SK-N-MC (cell line): ENCODE measurements at regions not wholly inside any gene's neighbourhood (a gene's known extent, or its start where the extent isn't known, plus 50 kb on each side); places are given as distances from the start of the nearest gene placed in this dataset.
"Not testable (repeated sequence)": the region's sequence is repeated elsewhere in the genome, so short reads cannot be mapped to it uniquely, and the experiment has no call there.

Source experiments
- DNase-seq: peaks from one replicate; pipeline ENCODE4 v3.0.0-alpha.2; 2011; ENCODE audit warnings: low read depth, low spot score
- H3K27ac ChIP-seq: fragments of 200-600 bp; sonication (generic); 2 replicates; pipeline ENCODE4 v1.5.1; 2016; ENCODE audit warnings: mixed run types
- H3K36me3 ChIP-seq: fragments of 200-600 bp; sonication (generic); 2 replicates; pipeline ENCODE4 v1.6.1; 2017; ENCODE audit warnings: antibody characterized with exemption, low read length, mixed read lengths; ENCODE audit not compliant: insufficient read depth
- H3K4me3 ChIP-seq: fragments of 200-600 bp; sonication (generic); 2 replicates; pipeline ENCODE4 v1.5.1; 2016
- H3K9ac ChIP-seq: fragments of 200-600 bp; sonication (generic); 2 replicates; pipeline ENCODE4 v1.8.0; 2017; ENCODE audit warnings: mixed run types, mixed read lengths; ENCODE audit not compliant: insufficient read length
- H3K9me3 ChIP-seq: fragments of 200-600 bp; sonication (generic); 2 replicates; pipeline ENCODE4 v1.6.1; 2017; ENCODE audit warnings: low read depth, mild to moderate bottlenecking, antibody characterized with exemption, low read length, moderate library complexity, mixed read lengths
- EZH2 ChIP-seq: fragments of 200-600 bp; sonication (generic); IDR thresholded peaks from one replicate; pipeline ENCODE4 v1.6.1; 2017; ENCODE audit warnings: antibody characterized with exemption
- FOXP2 ChIP-seq: optimal IDR thresholded peaks from 2 replicates; pipeline ENCODE3; 2011; ENCODE audit warnings: mild to moderate bottlenecking, moderate library complexity; ENCODE audit not compliant: insufficient read depth; ENCODE audit errors: extremely low read length, control extremely low read depth
- POLR2AphosphoS5 ChIP-seq: IDR thresholded peaks from 2 replicates; pipeline ENCODE4 v1.6.1; 2012; ENCODE audit warnings: mild to moderate bottlenecking, low read depth, low read length, borderline replicate concordance

DNA sequence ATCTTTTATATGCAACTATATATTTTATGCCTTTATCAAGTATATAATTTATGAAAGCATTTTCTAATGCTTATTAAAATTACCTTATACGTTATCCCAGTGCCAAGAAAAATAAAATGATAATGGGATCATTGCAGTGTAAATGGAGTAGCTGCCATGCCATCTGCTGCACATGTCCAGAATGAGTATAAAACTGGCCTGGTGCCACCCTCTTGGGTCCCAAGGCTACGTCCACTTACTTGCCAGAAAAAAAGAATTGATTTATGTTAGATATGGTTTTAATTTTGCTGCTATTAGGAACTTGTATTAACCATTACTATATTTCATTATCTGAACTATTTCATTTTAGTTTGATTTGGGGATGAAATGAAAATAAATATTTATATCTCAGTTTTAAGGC lies 1127.1 kb upstream of the CNTN5 start:
- no peak for DNase-seq
- H3K36me3 ChIP-seq = no peaks in the 10 kb centered on the region

DNA sequence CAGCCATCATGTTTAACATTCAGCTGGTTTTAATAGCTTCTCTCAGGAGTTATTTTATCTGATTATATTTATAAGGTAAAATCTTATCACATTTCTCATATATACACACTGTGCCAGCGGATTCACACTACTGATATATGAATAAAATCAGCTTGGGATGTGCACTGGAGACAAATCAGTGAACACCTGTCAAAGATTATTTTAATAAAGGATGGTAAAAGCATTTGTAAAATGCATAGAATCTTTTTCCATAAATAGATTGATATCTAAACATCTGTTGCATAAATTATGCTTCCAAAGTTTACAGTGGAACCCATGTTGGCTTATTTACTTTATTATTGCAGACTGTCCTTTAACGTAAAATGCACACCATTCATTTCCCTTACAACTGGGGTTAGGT lies 1125.8 kb upstream of the CNTN5 start:
- TF ChIP-seq FOXP2 (no peak), EZH2 (no peak), POLR2AphosphoS5 (no peak)
- DNase-seq = no peak
- H3K4me3 ChIP-seq = no peak overlapping the region
- no peak overlapping the region for H3K9ac ChIP-seq
- H3K27ac ChIP-seq = no peak overlapping the region
- no peaks in the 10 kb centered on the region for H3K36me3 ChIP-seq
- H3K9me3 ChIP-seq = no peaks in the 10 kb centered on the region

More for the DNA sequence above, 1127.1 kb upstream of the CNTN5 start:
- no peak overlapping the region for H3K4me3 ChIP-seq
- TF ChIP-seq FOXP2 (no peak), EZH2 (no peak)
- H3K27ac ChIP-seq = no peak overlapping the region
- H3K9ac ChIP-seq = no peak overlapping the region
- H3K9me3 ChIP-seq = no peaks in the 10 kb centered on the region

GRCh38 chr11:97895572-97895971 lies 1125.2 kb upstream of the CNTN5 start:
- H3K9ac ChIP-seq = no peak overlapping the region
- no peaks in the 10 kb centered on the region for H3K36me3 ChIP-seq
- H3K9me3 ChIP-seq = no peaks in the 10 kb centered on the region
- DNase-seq = no peak
- TF ChIP-seq FOXP2 = no peak
- TF ChIP-seq POLR2AphosphoS5 = no peak
- TF ChIP-seq EZH2 = no peak
- H3K4me3 ChIP-seq = no peak overlapping the region
- H3K27ac ChIP-seq = no peak overlapping the region

GRCh38 chr11:97902828-97903227 lies 1117.9 kb upstream of the CNTN5 start:
- TF ChIP-seq FOXP2 (no peak), POLR2AphosphoS5 (no peak), EZH2 (no peak)
- H3K4me3 ChIP-seq = no peak overlapping the region
- no peaks in the 10 kb centered on the region for H3K9me3 ChIP-seq
- H3K9ac ChIP-seq = no peak overlapping the region
- no peak overlapping the region for H3K27ac ChIP-seq
- no peaks in the 10 kb centered on the region for H3K36me3 ChIP-seq
- DNase-seq = no peak

DNA sequence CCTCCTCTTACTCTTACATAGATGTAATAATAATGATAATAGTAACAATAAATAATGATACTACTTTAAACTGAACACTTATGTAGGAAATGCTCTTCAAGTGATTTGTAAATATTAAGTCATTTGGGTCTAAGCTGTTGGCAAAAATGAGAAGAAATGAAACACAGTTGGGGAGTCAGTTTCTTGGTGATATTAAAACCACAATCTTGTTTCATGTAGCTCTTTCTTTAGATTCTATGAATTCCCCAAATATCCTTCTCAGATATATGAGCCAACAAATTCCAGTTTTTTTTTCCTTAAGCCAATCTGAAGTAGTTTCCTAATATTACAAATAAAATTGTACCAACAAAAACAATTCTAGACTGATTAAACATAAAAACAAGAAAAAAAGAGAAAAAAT lies 1115.6 kb upstream of the CNTN5 start:
- Histone ChIP-seq H3K4me3 (no peak overlapping the region), H3K9me3 (no peaks in the 10 kb centered on the region), H3K36me3 (no peaks in the 10 kb centered on the region), H3K9ac (no peak overlapping the region), H3K27ac (no peak overlapping the region)
- DNase-seq = no peak
- TF ChIP-seq POLR2AphosphoS5 = no peak
- no peak for TF ChIP-seq EZH2
- no peak for TF ChIP-seq FOXP2

GRCh38 chr11:97905671-97906070 lies 1115.1 kb upstream of the CNTN5 start:
- Histone ChIP-seq H3K27ac (no peak overlapping the region), H3K4me3 (no peak overlapping the region), H3K9me3 (no peaks in the 10 kb centered on the region), H3K36me3 (no peaks in the 10 kb centered on the region), H3K9ac (no peak overlapping the region)
- no peak for TF ChIP-seq POLR2AphosphoS5
- TF ChIP-seq FOXP2 = no peak
- no peak for TF ChIP-seq EZH2
- DNase-seq = no peak

- H3K27ac ChIP-seq = no peak overlapping the region
- H3K4me3 ChIP-seq = no peak overlapping the region
- no peak for TF ChIP-seq EZH2
- no peak for TF ChIP-seq FOXP2
- TF ChIP-seq POLR2AphosphoS5 = no peak
- no peak for DNase-seq
- no peaks in the 10 kb centered on the region for H3K36me3 ChIP-seq
- no peaks in the 10 kb centered on the region for H3K9me3 ChIP-seq
- no peak overlapping the region for H3K9ac ChIP-seq
Observed at GRCh38 chr11:97908354-97908753, 1112.4 kb upstream of the CNTN5 start.

GRCh38 chr11:97909614-97910399 lies 1110.9 kb upstream of the CNTN5 start:
- Histone ChIP-seq H3K4me3 (no peak overlapping the region), H3K9me3 (no peaks in the 10 kb centered on the region), H3K9ac (no peak overlapping the region), H3K36me3 (no peaks in the 10 kb centered on the region), H3K27ac (no peak overlapping the region)
- TF ChIP-seq EZH2 = no peak
- no peak for TF ChIP-seq FOXP2
- TF ChIP-seq POLR2AphosphoS5 = no peak
- DNase-seq = no peak

DNA sequence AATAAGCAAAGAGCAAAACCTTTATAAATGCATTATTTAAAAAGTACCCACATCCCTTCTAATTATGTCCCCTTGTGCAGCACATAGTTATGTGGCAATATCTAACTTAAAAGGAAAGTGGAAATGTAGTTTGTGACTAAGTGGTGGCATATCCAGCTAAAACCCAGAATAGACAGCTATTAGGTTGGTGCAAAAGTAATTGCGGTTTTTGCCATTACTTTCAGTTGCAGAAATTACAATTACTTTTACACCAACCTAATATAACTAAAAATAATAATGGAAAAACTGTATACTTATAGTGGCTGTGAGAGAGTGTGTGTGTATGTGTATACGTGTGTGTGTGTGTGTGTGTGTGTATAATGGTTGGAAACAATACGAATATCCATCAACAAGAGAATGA lies 1108.1 kb upstream of the CNTN5 start:
- no peak for DNase-seq
- H3K9me3 ChIP-seq = no peaks in the 10 kb centered on the region
- H3K36me3 ChIP-seq = no peaks in the 10 kb centered on the region
- no peak overlapping the region for H3K27ac ChIP-seq
- no peak overlapping the region for H3K4me3 ChIP-seq
- TF ChIP-seq EZH2 = no peak
- TF ChIP-seq FOXP2 = no peak
- TF ChIP-seq POLR2AphosphoS5 = no peak
- H3K9ac ChIP-seq = no peak overlapping the region

GRCh38 chr11:97922933-97923332 lies 1097.8 kb upstream of the CNTN5 start:
- not testable (repeated sequence) for H3K9me3 ChIP-seq, H3K27ac ChIP-seq, H3K4me3 ChIP-seq, DNase-seq, H3K36me3 ChIP-seq, H3K9ac ChIP-seq
